Parathyroid adenoma (tissue), 2 donors: ENCODE measurements at regions not wholly inside any gene's neighbourhood (a gene's known extent, or its start where the extent isn't known, plus 50 kb on each side); places are given as distances from the start of the nearest gene placed in this dataset.

Experiments used
- H2AFZ ChIP-seq: fragments of 300-600 bp; sonication (generic); one replicate; pipeline ENCODE4 v1.7.0; 2017; ENCODE audit warnings: antibody characterized with exemption, mild to moderate bottlenecking
- H3K27ac ChIP-seq: fragments of 300-600 bp; sonication (generic); one replicate; pipeline ENCODE4 v1.7.0; 2017
- H3K27me3 ChIP-seq: fragments of 300-600 bp; sonication (generic); one replicate; pipeline ENCODE4 v1.7.0; 2017; ENCODE audit warnings: low read length; ENCODE audit not compliant: control insufficient read depth, insufficient read depth
- H3K36me3 ChIP-seq: fragments of 300-600 bp; sonication (generic); one replicate; pipeline ENCODE4 v1.7.0; 2017; ENCODE audit warnings: low read length; ENCODE audit not compliant: control insufficient read depth, insufficient read depth
- H3K4me1 ChIP-seq: fragments of 300-600 bp; sonication (generic); one replicate; pipeline ENCODE4 v1.7.0; 2017; ENCODE audit warnings: control low read depth
- H3K4me2 ChIP-seq: fragments of 300-600 bp; sonication (generic); one replicate; pipeline ENCODE4 v1.7.0; 2017; ENCODE audit warnings: low read length
- H3K4me3 ChIP-seq: fragments of 300-600 bp; sonication (generic); one replicate; pipeline ENCODE4 v1.7.0; 2017; ENCODE audit warnings: low read depth, low read length
- H3K79me2 ChIP-seq: fragments of 300-600 bp; sonication (generic); one replicate; pipeline ENCODE4 v1.7.0; 2017; ENCODE audit warnings: control low read depth
- H3K9ac ChIP-seq: fragments of 300-600 bp; sonication (generic); one replicate; pipeline ENCODE4 v1.7.0; 2017; ENCODE audit warnings: mild to moderate bottlenecking
- H3K9me3 ChIP-seq: fragments of 300-600 bp; sonication (generic); one replicate; pipeline ENCODE4 v1.7.0; 2017; ENCODE audit warnings: low read length; ENCODE audit not compliant: control insufficient read depth
- CTCF ChIP-seq: fragments of 300-600 bp; sonication (generic); IDR thresholded peaks from one replicate; pipeline ENCODE4 v1.7.0; 2017; ENCODE audit warnings: antibody characterized with exemption, mild to moderate bottlenecking
- donor health status: primary hyperparathyroidism.

GRCh38 chr10:3844491-3845025 lies 59.5 kb upstream of the KLF6 start:
- TF ChIP-seq CTCF, result no peak
- H3K9me3 ChIP-seq, result no peaks in the 10 kb centered on the region
- H3K4me1 ChIP-seq, result no peaks in the 10 kb centered on the region
- no peak overlapping the region for H2AFZ ChIP-seq
- no peak overlapping the region for H3K4me2 ChIP-seq
- no peaks in the 10 kb centered on the region for H3K79me2 ChIP-seq
- no peak overlapping the region for H3K27ac ChIP-seq
- no peaks in the 10 kb centered on the region for H3K27me3 ChIP-seq
- H3K9ac ChIP-seq, result no peak overlapping the region
- no peaks in the 10 kb centered on the region for H3K36me3 ChIP-seq
- no peak overlapping the region for H3K4me3 ChIP-seq

DNA sequence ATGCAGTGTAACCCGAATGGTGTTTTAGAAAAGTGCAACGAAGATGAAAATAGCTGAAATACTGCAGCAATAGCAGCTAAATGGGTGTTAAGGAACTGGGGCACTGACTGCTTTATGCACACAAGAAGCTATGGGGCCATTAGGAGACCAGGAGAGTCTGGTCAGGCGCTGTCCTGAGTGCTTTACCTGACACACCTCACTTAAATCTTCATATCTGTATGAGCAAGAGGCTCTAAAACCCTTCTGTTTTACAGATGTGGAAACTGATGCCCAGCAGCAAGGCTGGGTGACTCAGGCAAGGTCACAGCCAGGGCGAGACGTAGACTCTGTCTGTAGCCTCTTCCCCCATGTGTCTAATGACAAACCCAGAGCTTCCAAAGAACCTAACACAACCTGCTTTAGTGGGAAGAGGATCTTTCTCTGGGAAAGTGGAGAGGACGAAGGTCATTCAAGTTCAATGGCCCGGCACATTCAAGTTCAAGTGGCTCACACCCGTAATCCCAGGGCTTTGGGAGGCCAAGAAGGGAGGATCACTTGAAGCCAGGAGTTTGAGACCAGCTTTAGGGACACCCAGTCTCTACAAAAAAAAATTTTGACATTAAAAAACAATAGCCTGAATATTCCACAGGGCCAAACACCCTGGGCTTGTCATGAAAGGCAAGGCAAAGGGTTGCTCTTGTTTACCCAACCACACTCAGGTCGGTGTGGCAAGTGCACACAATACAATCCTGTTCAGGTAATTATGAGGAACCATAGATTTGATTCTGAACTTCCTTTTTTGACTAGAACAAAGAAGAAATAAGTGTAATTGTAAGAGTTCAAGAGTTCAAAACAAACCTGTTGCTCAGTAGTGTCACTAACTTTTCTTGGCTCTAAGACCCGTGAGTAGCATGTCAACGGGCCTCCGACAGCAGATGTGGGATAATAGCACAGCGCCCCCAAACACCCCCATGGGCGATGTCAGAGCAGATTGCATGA lies 53.7 kb upstream of the KLF6 start:
- no peak overlapping the region for H3K4me2 ChIP-seq
- no peak overlapping the region for H3K27ac ChIP-seq
- no peak for TF ChIP-seq CTCF
- H3K9me3 ChIP-seq, result no peaks in the 10 kb centered on the region
- H3K27me3 ChIP-seq, result no peaks in the 10 kb centered on the region
- H3K36me3 ChIP-seq, result no peaks in the 10 kb centered on the region
- no peak overlapping the region for H3K9ac ChIP-seq
- H3K79me2 ChIP-seq, result no peaks in the 10 kb centered on the region
- H3K4me3 ChIP-seq, result no peak overlapping the region
- H2AFZ ChIP-seq, result no peak overlapping the region
- no peaks in the 10 kb centered on the region for H3K4me1 ChIP-seq

DNA sequence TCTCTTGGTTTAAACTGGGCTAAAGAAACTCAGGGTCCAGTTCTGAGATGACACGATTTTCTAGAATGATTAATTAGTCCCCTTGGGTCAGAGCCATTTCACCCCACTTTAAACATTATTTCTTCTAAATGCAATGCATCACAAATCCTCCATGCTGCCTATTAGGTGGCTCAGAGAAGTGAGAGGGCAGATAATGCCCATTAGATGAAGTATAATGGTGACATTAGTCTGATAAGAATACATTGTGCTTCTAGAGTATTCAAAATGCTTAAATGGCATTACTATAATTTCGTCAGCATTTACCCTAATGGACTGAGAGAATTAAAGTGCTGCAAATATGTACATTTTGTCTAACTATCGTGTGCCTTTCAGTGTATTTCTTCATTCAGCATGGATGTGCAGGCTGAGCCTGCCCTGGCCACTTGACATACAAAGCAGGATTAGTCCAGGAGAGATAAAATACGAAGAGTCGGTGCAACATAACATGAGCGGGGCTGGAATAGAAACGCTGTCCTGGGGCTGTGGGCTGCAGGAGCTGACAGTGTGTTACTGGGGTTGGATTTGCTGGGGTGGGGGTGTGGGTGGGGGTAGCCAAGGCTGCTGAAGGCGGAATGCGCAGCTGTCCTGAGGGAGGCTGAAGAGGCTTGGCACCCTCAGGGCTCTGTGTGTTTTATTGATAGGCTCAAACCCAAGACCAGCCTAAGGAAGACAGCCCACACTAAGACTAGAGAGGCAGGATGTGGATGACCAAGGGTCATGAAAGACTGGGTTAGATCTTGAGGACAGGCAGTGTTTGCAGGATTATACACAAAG lies 52.8 kb upstream of the KLF6 start:
- H3K79me2 ChIP-seq, result no peaks in the 10 kb centered on the region
- no peaks in the 10 kb centered on the region for H3K27me3 ChIP-seq
- no peak overlapping the region for H3K9ac ChIP-seq
- H2AFZ ChIP-seq, result no peak overlapping the region
- no peak overlapping the region for H3K4me3 ChIP-seq
- H3K36me3 ChIP-seq, result no peaks in the 10 kb centered on the region
- no peak for TF ChIP-seq CTCF
- H3K4me1 ChIP-seq, result no peaks in the 10 kb centered on the region
- H3K9me3 ChIP-seq, result no peaks in the 10 kb centered on the region
- no peak overlapping the region for H3K27ac ChIP-seq
- H3K4me2 ChIP-seq, result no peak overlapping the region

DNA sequence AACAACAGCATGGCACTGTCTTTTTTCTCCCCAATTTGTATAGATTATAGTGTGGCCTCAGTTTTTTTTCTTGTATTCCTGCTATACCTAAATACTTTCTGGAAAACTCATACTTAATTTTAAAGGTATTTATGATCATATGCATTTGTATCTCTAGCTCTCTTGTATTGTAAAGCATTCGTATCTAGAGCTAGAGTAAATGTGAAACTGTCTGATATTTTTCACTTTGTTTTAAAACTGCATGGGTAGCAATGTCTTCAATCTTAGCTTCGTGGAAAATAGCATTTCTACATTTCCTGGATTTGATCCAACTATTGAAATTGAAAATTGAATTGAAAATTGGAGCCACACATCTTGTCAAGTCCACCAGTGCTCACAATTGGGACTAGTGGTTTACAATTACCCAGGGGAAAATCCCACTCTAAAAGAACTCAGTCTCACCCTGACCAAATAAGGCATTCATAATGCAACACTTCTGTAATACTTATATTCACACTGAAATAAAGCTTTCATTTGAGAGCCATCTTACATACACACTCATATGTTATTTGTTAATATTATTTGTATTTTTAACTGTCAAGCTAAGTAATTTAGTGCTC lies 51.3 kb upstream of the KLF6 start:
- H3K27ac ChIP-seq, result no peak overlapping the region
- no peaks in the 10 kb centered on the region for H3K36me3 ChIP-seq
- no peak overlapping the region for H3K4me2 ChIP-seq
- no peaks in the 10 kb centered on the region for H3K27me3 ChIP-seq
- no peaks in the 10 kb centered on the region for H3K79me2 ChIP-seq
- no peaks in the 10 kb centered on the region for H3K4me1 ChIP-seq
- no peak overlapping the region for H2AFZ ChIP-seq
- H3K9me3 ChIP-seq, result no peaks in the 10 kb centered on the region
- TF ChIP-seq CTCF, result no peak
- H3K9ac ChIP-seq, result no peak overlapping the region
- no peak overlapping the region for H3K4me3 ChIP-seq
